IMR-90 (cell line): ENCODE measurements at regions not wholly inside any gene's neighbourhood (a gene's known extent, or its start where the extent isn't known, plus 50 kb on each side); places are given as distances from the start of the nearest gene placed in this dataset.

Experiments
- ATAC-seq: fragments of 200-7000 bp; cut with Tn5 transposase; 2 replicates; pipeline ENCODE4 v1.9.1; 2020; ENCODE audit warnings: low read depth, mild to moderate bottlenecking, moderate library complexity
- BruUV-seq: library from RNA; stranded (reverse); fragments of 400-500 nt; replicated peaks from 2 replicates; lab custom pipeline; 2021; lab: Mats Ljungman, UMichigan
- CTCF ChIA-PET: fragments of 300-600 bp; formaldehyde crosslinking; extraction: SDS; loops from one replicate; lab custom pipeline; 2021; ENCODE audit warnings: antibody characterized with exemption; lab: Yijun Ruan, JAX
- POLR2A ChIA-PET: fragments of 300-600 bp; sonication (Branson Sonifier 250); formaldehyde crosslinking; loops from one replicate; lab custom pipeline; 2022; ENCODE audit warnings: antibody characterized with exemption; ENCODE audit not compliant: unreplicated experiment; lab: Charles Lee
- DNase-seq: peaks from one replicate; pipeline ENCODE4 v3.0.0; 2013
- H2AFZ ChIP-seq: replicated peaks from 2 replicates; pipeline ENCODE3; 2013; ENCODE audit warnings: low read length, mild to moderate bottlenecking; ENCODE audit not compliant: poor library complexity
- H2AK5ac ChIP-seq: 2 replicates; pipeline ENCODE4 v1.6.1; 2013; ENCODE audit warnings: low read depth, low read length, inconsistent platforms
- H2AK9ac ChIP-seq: replicated peaks from 2 replicates; pipeline ENCODE3; 2013; ENCODE audit warnings: mild to moderate bottlenecking, low read depth, low read length, moderate library complexity; ENCODE audit not compliant: poor library complexity
- H2BK120ac ChIP-seq: 2 replicates; pipeline ENCODE4 v1.6.1; 2013; ENCODE audit warnings: low read depth, low read length, inconsistent platforms
- H2BK15ac ChIP-seq: 3 replicates; pipeline ENCODE4 v1.6.1; 2013; ENCODE audit warnings: low read depth, low read length, inconsistent platforms
- H2BK20ac ChIP-seq: 2 replicates; pipeline ENCODE4 v1.6.1; 2013; ENCODE audit warnings: low read depth, mild to moderate bottlenecking, inconsistent platforms, low read length, moderate library complexity
- H2BK5ac ChIP-seq: 2 replicates; pipeline ENCODE4 v1.6.1; 2013; ENCODE audit warnings: mild to moderate bottlenecking, low read depth, low read length, inconsistent platforms; ENCODE audit not compliant: poor library complexity, severe bottlenecking
- H3K14ac ChIP-seq: replicated peaks from 2 replicates; pipeline ENCODE4 v1.6.1; 2013; ENCODE audit warnings: low read depth, low read length, inconsistent platforms
- H3K18ac ChIP-seq: 2 replicates; pipeline ENCODE4 v1.6.1; 2013; ENCODE audit warnings: low read depth, low read length, control low read depth
- H3K23ac ChIP-seq: 2 replicates; pipeline ENCODE4 v1.6.1; 2013; ENCODE audit warnings: low read depth, low read length, inconsistent platforms
- H3K27ac ChIP-seq: 2 replicates; pipeline ENCODE4 v1.5.1; 2013; ENCODE audit warnings: mild to moderate bottlenecking, control low read depth, low read length; ENCODE audit not compliant: insufficient read depth
- H3K27me3 ChIP-seq: 2 replicates; pipeline ENCODE4 v1.6.1; 2013; ENCODE audit warnings: low read length; ENCODE audit not compliant: control insufficient read depth, insufficient read depth
- H3K36me3 ChIP-seq: 2 replicates; pipeline ENCODE4 v1.6.1; 2013; ENCODE audit warnings: low read length, mixed read lengths; ENCODE audit not compliant: control insufficient read depth, insufficient read depth
- H3K4ac ChIP-seq: 2 replicates; pipeline ENCODE4 v1.6.1; 2013; ENCODE audit warnings: low read depth, low read length, inconsistent platforms
- H3K4me1 ChIP-seq: 2 replicates; pipeline ENCODE4 v1.6.1; 2013; ENCODE audit warnings: low read length, mixed read lengths; ENCODE audit not compliant: control insufficient read depth, insufficient read depth
- H3K4me2 ChIP-seq: 2 replicates; pipeline ENCODE4 v1.6.1; 2013; ENCODE audit warnings: low read depth, mild to moderate bottlenecking, control low read depth, low read length, moderate library complexity
- H3K4me3 ChIP-seq: 2 replicates; pipeline ENCODE4 v1.5.1; 2013; ENCODE audit warnings: low read depth, mild to moderate bottlenecking, control low read depth, low read length, moderate library complexity; ENCODE audit not compliant: insufficient read depth
- H3K56ac ChIP-seq: 2 replicates; pipeline ENCODE4 v1.6.1; 2013; ENCODE audit warnings: low read length, inconsistent platforms; ENCODE audit not compliant: insufficient read depth; ENCODE audit errors: extremely low read depth
- H3K79me1 ChIP-seq, 2 experiments: 2 replicates each; pipeline ENCODE4 v1.6.1; 2013; ENCODE audit warnings: low read length in 2 of 2, inconsistent platforms in 1 of 2, low read depth in 1 of 2
- H3K9ac ChIP-seq: 2 replicates; pipeline ENCODE4 v1.6.1; 2013; ENCODE audit warnings: low read depth, low read length, control low read depth
- H3K9me1 ChIP-seq: 2 replicates; pipeline ENCODE4 v1.6.1; 2013; ENCODE audit warnings: low read length, inconsistent platforms; ENCODE audit not compliant: insufficient read depth
- H3K9me3 ChIP-seq: 2 replicates; pipeline ENCODE4 v1.6.1; 2013; ENCODE audit warnings: low read length; ENCODE audit not compliant: control insufficient read depth, insufficient read depth
- H4K20me1 ChIP-seq: 2 replicates; pipeline ENCODE4 v1.6.1; 2013; ENCODE audit warnings: low read length, inconsistent platforms; ENCODE audit not compliant: insufficient read depth
- H4K5ac ChIP-seq: 2 replicates; pipeline ENCODE4 v1.6.1; 2013; ENCODE audit warnings: mild to moderate bottlenecking, low read depth, low read length, control low read depth
- H4K8ac ChIP-seq, 2 experiments: 2 replicates each; pipeline ENCODE4 v1.6.1; 2013; ENCODE audit warnings: low read depth in 2 of 2, low read length in 2 of 2, control low read depth in 1 of 2, inconsistent platforms in 1 of 2
- H4K91ac ChIP-seq: 2 replicates; pipeline ENCODE4 v1.6.1; 2013; ENCODE audit warnings: low read depth, low read length, inconsistent platforms; ENCODE audit not compliant: insufficient read depth
- BHLHE40 ChIP-seq: fragments of 150-350 bp; IDR thresholded peaks from 2 replicates; pipeline ENCODE4 v1.6.1; 2016; ENCODE audit warnings: mild to moderate bottlenecking, low read depth, low read length
- CEBPB ChIP-seq: IDR thresholded peaks from 2 replicates; pipeline ENCODE4 v1.6.1; 2012; ENCODE audit warnings: low read depth, low read length, improper control_type of control experiment
- CHD1 ChIP-seq: IDR thresholded peaks from 2 replicates; pipeline ENCODE4 v1.6.1; 2012; ENCODE audit warnings: low read depth, low read length, improper control_type of control experiment
- CTCF ChIP-seq: conservative IDR thresholded peaks from 2 replicates; pipeline ENCODE4 v1.5.1; 2012; ENCODE audit warnings: mild to moderate bottlenecking, low read depth, low read length, improper control_type of control experiment
- ELK1 ChIP-seq: fragments of 150-350 bp; IDR thresholded peaks from 2 replicates; pipeline ENCODE4 v1.6.1; 2016; ENCODE audit warnings: low read depth, mild to moderate bottlenecking, low read length, moderate library complexity, borderline replicate concordance
- FOS ChIP-seq: fragments of 150-350 bp; IDR thresholded peaks from 2 replicates; pipeline ENCODE4 v1.6.1; 2016; ENCODE audit warnings: low read depth, low read length
- MAFK ChIP-seq: IDR thresholded peaks from 2 replicates; pipeline ENCODE4 v1.6.1; 2012; ENCODE audit warnings: low read depth, low read length, improper control_type of control experiment
- MAZ ChIP-seq: IDR thresholded peaks from 2 replicates; pipeline ENCODE4 v1.6.1; 2012; ENCODE audit warnings: low read depth, mild to moderate bottlenecking, low read length, improper control_type of control experiment, moderate library complexity, borderline replicate concordance
- MXI1 ChIP-seq: IDR thresholded peaks from 2 replicates; pipeline ENCODE4 v1.6.1; 2012; ENCODE audit warnings: low read depth, mild to moderate bottlenecking, low read length, moderate library complexity, borderline replicate concordance
- NFE2L2 ChIP-seq: fragments of 150-350 bp; IDR thresholded peaks from 2 replicates; pipeline ENCODE4 v1.6.1; 2016; ENCODE audit warnings: low read depth, mild to moderate bottlenecking, low read length
- POLR2A ChIP-seq: IDR thresholded peaks from 2 replicates; pipeline ENCODE4 v1.6.1; 2012; ENCODE audit warnings: mild to moderate bottlenecking, low read depth, low read length
- RAD21 ChIP-seq: IDR thresholded peaks from 2 replicates; pipeline ENCODE4 v1.6.1; 2012; ENCODE audit warnings: low read length, improper control_type of control experiment
- RCOR1 ChIP-seq: IDR thresholded peaks from 2 replicates; pipeline ENCODE4 v1.6.1; 2012; ENCODE audit warnings: mild to moderate bottlenecking, low read length, improper control_type of control experiment; ENCODE audit not compliant: insufficient replicate concordance
- RFX5 ChIP-seq: IDR thresholded peaks from 2 replicates; pipeline ENCODE4 v1.8.0; 2012; ENCODE audit warnings: low read depth, mild to moderate bottlenecking, low read length, moderate library complexity
- SMC3 ChIP-seq: fragments of 150-350 bp; IDR thresholded peaks from 2 replicates; pipeline ENCODE4 v1.6.1; 2016; ENCODE audit warnings: low read depth, mild to moderate bottlenecking, antibody characterized with exemption, low read length, moderate library complexity
- WGBS, 2 experiments: methylation state at CpG; one replicate each; pipeline versions ENCODE4 v1.1.5 to v1.1.7; 2013; ENCODE audit warnings: missing lambda C conversion rate in 2 of 2; ENCODE audit not compliant: insufficient read length in 1 of 2; ENCODE audit errors: extremely low coverage in 2 of 2; 5-methylcytosine and 5-hydroxymethylcytosine counted together
- dilution Hi-C: fragments of 300-500 bp; cut with HindIII; formaldehyde crosslinking; loops from one replicate; pipeline ENCODE4 v1.14.3; 2018; ENCODE audit warnings: low sequenced_read_pairs; ENCODE audit not compliant: unreplicated experiment
- in situ Hi-C: fragments of 300-500 bp; cut with MboI; formaldehyde crosslinking; loops from 3 replicates; pipeline ENCODE4 v1.14.3; 2019; ENCODE audit warnings: low sequenced_read_pairs, inconsistent platforms, mixed read lengths
- intact Hi-C: fragments of 100-400 bp; cut with micrococcal nuclease; formaldehyde crosslinking; loops from 2 replicates; pipeline ENCODE4 v1.10.0; 2022
- TF ChIP-seq, protein P1 (sequence below): fragments of 150-350 bp; IDR thresholded peaks from 2 replicates; pipeline ENCODE4 v1.6.1; 2017; ENCODE audit warnings: mild to moderate bottlenecking, antibody characterized with exemption, low read length, low read depth

DNA sequence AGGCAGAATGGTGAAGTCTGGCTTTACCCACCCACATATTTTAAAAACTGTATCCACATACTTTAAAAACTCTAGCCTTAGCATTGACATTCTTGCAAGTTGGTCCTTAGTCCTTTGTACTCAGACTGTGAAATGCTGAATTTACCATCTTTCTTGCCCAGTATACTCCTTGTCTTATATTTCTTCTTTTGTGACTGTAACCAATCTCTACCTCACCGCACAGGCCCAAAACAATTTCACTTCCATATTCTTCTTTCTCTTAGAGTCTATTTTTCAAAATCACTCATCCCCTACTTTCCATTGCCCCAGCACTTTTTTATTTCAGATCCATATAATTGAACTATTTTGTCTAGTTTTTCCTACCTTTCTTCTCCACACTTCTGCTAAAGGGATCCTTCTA is 892.4 kb upstream of the B3GALT2 start:
- Histone ChIP-seq H2BK5ac (no peak overlapping the region), H3K4me1 (no peaks in the 10 kb centered on the region), H4K5ac (no peak overlapping the region), H3K79me1 (no peaks in the 10 kb centered on the region), H2AK5ac (no peak overlapping the region), H2AK9ac (no peak overlapping the region), H2BK15ac (no peak overlapping the region), H2AFZ (no peak overlapping the region), H3K14ac (no peak overlapping the region), H3K9me3 (0 out of 2 replicates have a peak, but pooled peaks cover 2% of the 10 kb centered on the region), H2BK120ac (no peak overlapping the region), H3K4me2 (no peak overlapping the region), H3K27me3 (no peaks in the 10 kb centered on the region), H4K8ac (no peak overlapping the region), H3K27ac (no peak overlapping the region), H3K4me3 (no peak overlapping the region), H3K23ac (no peak overlapping the region), H3K9ac (no peak overlapping the region), H4K20me1 (no peaks in the 10 kb centered on the region), H4K91ac (no peak overlapping the region), H3K9me1 (no peaks in the 10 kb centered on the region), H3K18ac (no peak overlapping the region), H3K56ac (no peak overlapping the region), H3K4ac (no peak overlapping the region), H2BK20ac (no peak overlapping the region), H3K36me3 (no peaks in the 10 kb centered on the region)
- TF ChIP-seq POLR2A, result no peak
- TF ChIP-seq RFX5, result no peak
- TF ChIP-seq SMC3, result no peak
- TF ChIP-seq CHD1, result no peak
- no peak for TF ChIP-seq BHLHE40
- TF ChIP-seq MAFK, result no peak
- TF ChIP-seq, protein P1, sequence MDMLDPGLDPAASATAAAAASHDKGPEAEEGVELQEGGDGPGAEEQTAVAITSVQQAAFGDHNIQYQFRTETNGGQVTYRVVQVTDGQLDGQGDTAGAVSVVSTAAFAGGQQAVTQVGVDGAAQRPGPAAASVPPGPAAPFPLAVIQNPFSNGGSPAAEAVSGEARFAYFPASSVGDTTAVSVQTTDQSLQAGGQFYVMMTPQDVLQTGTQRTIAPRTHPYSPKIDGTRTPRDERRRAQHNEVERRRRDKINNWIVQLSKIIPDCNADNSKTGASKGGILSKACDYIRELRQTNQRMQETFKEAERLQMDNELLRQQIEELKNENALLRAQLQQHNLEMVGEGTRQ, result no peak
- TF ChIP-seq FOS, result no peak
- no peak for TF ChIP-seq ELK1
- no peak for TF ChIP-seq MXI1
- TF ChIP-seq MAZ, result no peak
- no peak for TF ChIP-seq RCOR1
- TF ChIP-seq NFE2L2, result no peak
- TF ChIP-seq RAD21, result no peak
- TF ChIP-seq CTCF, result no peak
- TF ChIP-seq CEBPB, result no peak
- POLR2A ChIA-PET, result no interaction called here
- dilution Hi-C loops (no loop called here), in situ Hi-C loops (no loop called here), intact Hi-C loops (no loop called here)
- CTCF ChIA-PET, result no interaction called here
- no peak for ATAC-seq
- no CpG with 5 or more reads among the region's 1 CpG for WGBS, 2 experiments
- no TSS peak for BruUV-seq
- DNase-seq, result no peak
